IMR-90 (cell line): ENCODE measurements at regions not wholly inside any gene's neighbourhood (a gene's known extent, or its start where the extent isn't known, plus 50 kb on each side); places are given as distances from the start of the nearest gene placed in this dataset.

ENCODE experiments used
- ATAC-seq: fragments of 200-7000 bp; cut with Tn5 transposase; 2 replicates; pipeline ENCODE4 v1.9.1; 2020; ENCODE audit warnings: low read depth, mild to moderate bottlenecking, moderate library complexity
- BruUV-seq: library from RNA; stranded (reverse); fragments of 400-500 nt; replicated peaks from 2 replicates; lab custom pipeline; 2021; lab: Mats Ljungman, UMichigan
- CTCF ChIA-PET: fragments of 300-600 bp; formaldehyde crosslinking; extraction: SDS; loops from one replicate; lab custom pipeline; 2021; ENCODE audit warnings: antibody characterized with exemption; lab: Yijun Ruan, JAX
- POLR2A ChIA-PET: fragments of 300-600 bp; sonication (Branson Sonifier 250); formaldehyde crosslinking; loops from one replicate; lab custom pipeline; 2022; ENCODE audit warnings: antibody characterized with exemption; ENCODE audit not compliant: unreplicated experiment; lab: Charles Lee
- DNase-seq: peaks from one replicate; pipeline ENCODE4 v3.0.0; 2013
- H2AFZ ChIP-seq: replicated peaks from 2 replicates; pipeline ENCODE3; 2013; ENCODE audit warnings: low read length, mild to moderate bottlenecking; ENCODE audit not compliant: poor library complexity
- H2AK5ac ChIP-seq: 2 replicates; pipeline ENCODE4 v1.6.1; 2013; ENCODE audit warnings: low read depth, low read length, inconsistent platforms
- H2AK9ac ChIP-seq: replicated peaks from 2 replicates; pipeline ENCODE3; 2013; ENCODE audit warnings: mild to moderate bottlenecking, low read depth, low read length, moderate library complexity; ENCODE audit not compliant: poor library complexity
- H2BK120ac ChIP-seq: 2 replicates; pipeline ENCODE4 v1.6.1; 2013; ENCODE audit warnings: low read depth, low read length, inconsistent platforms
- H2BK15ac ChIP-seq: 3 replicates; pipeline ENCODE4 v1.6.1; 2013; ENCODE audit warnings: low read depth, low read length, inconsistent platforms
- H2BK20ac ChIP-seq: 2 replicates; pipeline ENCODE4 v1.6.1; 2013; ENCODE audit warnings: low read depth, mild to moderate bottlenecking, inconsistent platforms, low read length, moderate library complexity
- H2BK5ac ChIP-seq: 2 replicates; pipeline ENCODE4 v1.6.1; 2013; ENCODE audit warnings: mild to moderate bottlenecking, low read depth, low read length, inconsistent platforms; ENCODE audit not compliant: poor library complexity, severe bottlenecking
- H3K14ac ChIP-seq: replicated peaks from 2 replicates; pipeline ENCODE4 v1.6.1; 2013; ENCODE audit warnings: low read depth, low read length, inconsistent platforms
- H3K18ac ChIP-seq: 2 replicates; pipeline ENCODE4 v1.6.1; 2013; ENCODE audit warnings: low read depth, low read length, control low read depth
- H3K23ac ChIP-seq: 2 replicates; pipeline ENCODE4 v1.6.1; 2013; ENCODE audit warnings: low read depth, low read length, inconsistent platforms
- H3K27ac ChIP-seq: 2 replicates; pipeline ENCODE4 v1.5.1; 2013; ENCODE audit warnings: mild to moderate bottlenecking, control low read depth, low read length; ENCODE audit not compliant: insufficient read depth
- H3K27me3 ChIP-seq: 2 replicates; pipeline ENCODE4 v1.6.1; 2013; ENCODE audit warnings: low read length; ENCODE audit not compliant: control insufficient read depth, insufficient read depth
- H3K36me3 ChIP-seq: 2 replicates; pipeline ENCODE4 v1.6.1; 2013; ENCODE audit warnings: low read length, mixed read lengths; ENCODE audit not compliant: control insufficient read depth, insufficient read depth
- H3K4ac ChIP-seq: 2 replicates; pipeline ENCODE4 v1.6.1; 2013; ENCODE audit warnings: low read depth, low read length, inconsistent platforms
- H3K4me1 ChIP-seq: 2 replicates; pipeline ENCODE4 v1.6.1; 2013; ENCODE audit warnings: low read length, mixed read lengths; ENCODE audit not compliant: control insufficient read depth, insufficient read depth
- H3K4me2 ChIP-seq: 2 replicates; pipeline ENCODE4 v1.6.1; 2013; ENCODE audit warnings: low read depth, mild to moderate bottlenecking, control low read depth, low read length, moderate library complexity
- H3K4me3 ChIP-seq: 2 replicates; pipeline ENCODE4 v1.5.1; 2013; ENCODE audit warnings: low read depth, mild to moderate bottlenecking, control low read depth, low read length, moderate library complexity; ENCODE audit not compliant: insufficient read depth
- H3K56ac ChIP-seq: 2 replicates; pipeline ENCODE4 v1.6.1; 2013; ENCODE audit warnings: low read length, inconsistent platforms; ENCODE audit not compliant: insufficient read depth; ENCODE audit errors: extremely low read depth
- H3K79me1 ChIP-seq, 2 experiments: 2 replicates each; pipeline ENCODE4 v1.6.1; 2013; ENCODE audit warnings: low read length in 2 of 2, inconsistent platforms in 1 of 2, low read depth in 1 of 2
- H3K9ac ChIP-seq: 2 replicates; pipeline ENCODE4 v1.6.1; 2013; ENCODE audit warnings: low read depth, low read length, control low read depth
- H3K9me1 ChIP-seq: 2 replicates; pipeline ENCODE4 v1.6.1; 2013; ENCODE audit warnings: low read length, inconsistent platforms; ENCODE audit not compliant: insufficient read depth
- H3K9me3 ChIP-seq: 2 replicates; pipeline ENCODE4 v1.6.1; 2013; ENCODE audit warnings: low read length; ENCODE audit not compliant: control insufficient read depth, insufficient read depth
- H4K20me1 ChIP-seq: 2 replicates; pipeline ENCODE4 v1.6.1; 2013; ENCODE audit warnings: low read length, inconsistent platforms; ENCODE audit not compliant: insufficient read depth
- H4K5ac ChIP-seq: 2 replicates; pipeline ENCODE4 v1.6.1; 2013; ENCODE audit warnings: mild to moderate bottlenecking, low read depth, low read length, control low read depth
- H4K8ac ChIP-seq, 2 experiments: 2 replicates each; pipeline ENCODE4 v1.6.1; 2013; ENCODE audit warnings: low read depth in 2 of 2, low read length in 2 of 2, control low read depth in 1 of 2, inconsistent platforms in 1 of 2
- H4K91ac ChIP-seq: 2 replicates; pipeline ENCODE4 v1.6.1; 2013; ENCODE audit warnings: low read depth, low read length, inconsistent platforms; ENCODE audit not compliant: insufficient read depth
- BHLHE40 ChIP-seq: fragments of 150-350 bp; IDR thresholded peaks from 2 replicates; pipeline ENCODE4 v1.6.1; 2016; ENCODE audit warnings: mild to moderate bottlenecking, low read depth, low read length
- CHD1 ChIP-seq: IDR thresholded peaks from 2 replicates; pipeline ENCODE4 v1.6.1; 2012; ENCODE audit warnings: low read depth, low read length, improper control_type of control experiment
- FOS ChIP-seq: fragments of 150-350 bp; IDR thresholded peaks from 2 replicates; pipeline ENCODE4 v1.6.1; 2016; ENCODE audit warnings: low read depth, low read length
- MAZ ChIP-seq: IDR thresholded peaks from 2 replicates; pipeline ENCODE4 v1.6.1; 2012; ENCODE audit warnings: low read depth, mild to moderate bottlenecking, low read length, improper control_type of control experiment, moderate library complexity, borderline replicate concordance
- MXI1 ChIP-seq: IDR thresholded peaks from 2 replicates; pipeline ENCODE4 v1.6.1; 2012; ENCODE audit warnings: low read depth, mild to moderate bottlenecking, low read length, moderate library complexity, borderline replicate concordance
- NFE2L2 ChIP-seq: fragments of 150-350 bp; IDR thresholded peaks from 2 replicates; pipeline ENCODE4 v1.6.1; 2016; ENCODE audit warnings: low read depth, mild to moderate bottlenecking, low read length
- POLR2A ChIP-seq: IDR thresholded peaks from 2 replicates; pipeline ENCODE4 v1.6.1; 2012; ENCODE audit warnings: mild to moderate bottlenecking, low read depth, low read length
- RAD21 ChIP-seq: IDR thresholded peaks from 2 replicates; pipeline ENCODE4 v1.6.1; 2012; ENCODE audit warnings: low read length, improper control_type of control experiment
- SMC3 ChIP-seq: fragments of 150-350 bp; IDR thresholded peaks from 2 replicates; pipeline ENCODE4 v1.6.1; 2016; ENCODE audit warnings: low read depth, mild to moderate bottlenecking, antibody characterized with exemption, low read length, moderate library complexity
- WGBS, 2 experiments: methylation state at CpG; one replicate each; pipeline versions ENCODE4 v1.1.5 to v1.1.7; 2013; ENCODE audit warnings: missing lambda C conversion rate in 2 of 2; ENCODE audit not compliant: insufficient read length in 1 of 2; ENCODE audit errors: extremely low coverage in 2 of 2; 5-methylcytosine and 5-hydroxymethylcytosine counted together
- dilution Hi-C: fragments of 300-500 bp; cut with HindIII; formaldehyde crosslinking; loops from one replicate; pipeline ENCODE4 v1.14.3; 2018; ENCODE audit warnings: low sequenced_read_pairs; ENCODE audit not compliant: unreplicated experiment
- in situ Hi-C: fragments of 300-500 bp; cut with MboI; formaldehyde crosslinking; loops from 3 replicates; pipeline ENCODE4 v1.14.3; 2019; ENCODE audit warnings: low sequenced_read_pairs, inconsistent platforms, mixed read lengths
- intact Hi-C: fragments of 100-400 bp; cut with micrococcal nuclease; formaldehyde crosslinking; loops from 2 replicates; pipeline ENCODE4 v1.10.0; 2022
- TF ChIP-seq, protein P1 (sequence below): conservative IDR thresholded peaks from 2 replicates; pipeline ENCODE4 v1.5.1; 2012; ENCODE audit warnings: mild to moderate bottlenecking, low read depth, low read length, improper control_type of control experiment
- TF ChIP-seq, protein P2 (sequence below): fragments of 150-350 bp; IDR thresholded peaks from 2 replicates; pipeline ENCODE4 v1.6.1; 2017; ENCODE audit warnings: mild to moderate bottlenecking, antibody characterized with exemption, low read length, low read depth

DNA sequence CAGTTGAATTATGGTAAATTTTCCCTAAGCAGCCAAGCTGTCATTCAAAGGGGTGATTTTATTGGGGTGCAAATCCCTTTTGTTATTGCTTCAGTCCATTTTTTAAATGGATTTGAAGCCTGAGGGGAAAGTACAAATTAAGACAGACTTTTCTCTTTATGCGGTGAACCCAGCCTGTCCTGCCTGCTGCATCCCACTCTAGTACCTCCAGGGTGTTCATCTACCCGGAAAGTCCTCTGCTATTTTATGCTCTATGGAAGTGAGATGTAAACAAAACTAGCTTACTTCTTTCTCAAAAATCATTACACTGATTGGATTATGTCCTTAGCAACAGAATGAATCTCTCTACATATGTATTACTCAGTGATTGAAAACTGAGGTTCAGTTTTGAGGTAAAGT, 1088.9 kb upstream of the CITED2 start:
- Histone ChIP-seq H2AK9ac (no peak overlapping the region), H2AFZ (no peak overlapping the region), H4K5ac (peak overlapping the region; percentile 93; the same call in 1 of the 2 replicates), H3K9ac (no peak overlapping the region), H3K23ac (peak overlapping the region; percentile 13; the same call in 1 of the 2 replicates), H3K14ac (peak overlapping the region; percentile 72), H4K8ac (peak overlapping the region; percentile 83 to 93; a peak in 3 of 4 replicates), H2AK5ac (peak overlapping the region; percentile 70; the same call in 1 of the 2 replicates), H4K20me1 (no peaks in the 10 kb centered on the region), H3K4me3 (no peak overlapping the region), H3K4ac (peak overlapping the region; percentile 67), H2BK120ac (peak overlapping the region; percentile 82), H3K79me1 (no peaks in the 10 kb centered on the region), H3K18ac (peak overlapping the region; percentile 97), H3K4me1 (peaks cover 7% of the 10 kb centered on the region), H3K27ac (peak overlapping the region; percentile 66), H3K9me1 (no peaks in the 10 kb centered on the region), H3K4me2 (peak overlapping the region; percentile 19; the same call in 1 of the 2 replicates), H2BK5ac (peak overlapping the region; percentile 93), H3K56ac (peak overlapping the region; percentile 31; the same call in 1 of the 2 replicates), H3K27me3 (no peaks in the 10 kb centered on the region), H2BK20ac (peak overlapping the region; percentile 77), H3K36me3 (no peaks in the 10 kb centered on the region), H3K9me3 (peaks cover 2% of the 10 kb centered on the region; the same call in 1 of the 2 replicates), H4K91ac (peak overlapping the region; percentile 71; the same call in 1 of the 2 replicates), H2BK15ac (peak overlapping the region; percentile 62)
- ATAC-seq (no peak), DNase-seq (no peak)
- ChIA-PET POLR2A (no interaction called here), CTCF (interaction anchor here (1.0 kb wide), 1 partner anchor 479 kb away, joined by 4 read pairs; no protein-coding TSS in a partner anchor)
- dilution Hi-C loops (no loop called here), in situ Hi-C loops (no loop called here), intact Hi-C loops (no loop called here)
- whole genome bisulfite sequencing, 2 experiments = no CpG with 5 or more reads among the region's 2 CpGs
- TF ChIP-seq POLR2A (no peak), RAD21 (no peak), MAZ (no peak), CHD1 (no peak), NFE2L2 (no peak), BHLHE40 (no peak), FOS (no peak), MXI1 (no peak), SMC3 (no peak)
- TF ChIP-seq, protein P1, sequence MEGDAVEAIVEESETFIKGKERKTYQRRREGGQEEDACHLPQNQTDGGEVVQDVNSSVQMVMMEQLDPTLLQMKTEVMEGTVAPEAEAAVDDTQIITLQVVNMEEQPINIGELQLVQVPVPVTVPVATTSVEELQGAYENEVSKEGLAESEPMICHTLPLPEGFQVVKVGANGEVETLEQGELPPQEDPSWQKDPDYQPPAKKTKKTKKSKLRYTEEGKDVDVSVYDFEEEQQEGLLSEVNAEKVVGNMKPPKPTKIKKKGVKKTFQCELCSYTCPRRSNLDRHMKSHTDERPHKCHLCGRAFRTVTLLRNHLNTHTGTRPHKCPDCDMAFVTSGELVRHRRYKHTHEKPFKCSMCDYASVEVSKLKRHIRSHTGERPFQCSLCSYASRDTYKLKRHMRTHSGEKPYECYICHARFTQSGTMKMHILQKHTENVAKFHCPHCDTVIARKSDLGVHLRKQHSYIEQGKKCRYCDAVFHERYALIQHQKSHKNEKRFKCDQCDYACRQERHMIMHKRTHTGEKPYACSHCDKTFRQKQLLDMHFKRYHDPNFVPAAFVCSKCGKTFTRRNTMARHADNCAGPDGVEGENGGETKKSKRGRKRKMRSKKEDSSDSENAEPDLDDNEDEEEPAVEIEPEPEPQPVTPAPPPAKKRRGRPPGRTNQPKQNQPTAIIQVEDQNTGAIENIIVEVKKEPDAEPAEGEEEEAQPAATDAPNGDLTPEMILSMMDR = no peak
- TF ChIP-seq, protein P2, sequence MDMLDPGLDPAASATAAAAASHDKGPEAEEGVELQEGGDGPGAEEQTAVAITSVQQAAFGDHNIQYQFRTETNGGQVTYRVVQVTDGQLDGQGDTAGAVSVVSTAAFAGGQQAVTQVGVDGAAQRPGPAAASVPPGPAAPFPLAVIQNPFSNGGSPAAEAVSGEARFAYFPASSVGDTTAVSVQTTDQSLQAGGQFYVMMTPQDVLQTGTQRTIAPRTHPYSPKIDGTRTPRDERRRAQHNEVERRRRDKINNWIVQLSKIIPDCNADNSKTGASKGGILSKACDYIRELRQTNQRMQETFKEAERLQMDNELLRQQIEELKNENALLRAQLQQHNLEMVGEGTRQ = no peak
- BruUV-seq = no TSS peak
